RWPE1 (cell line): ENCODE measurements at regions not wholly inside any gene's neighbourhood (a gene's known extent, or its start where the extent isn't known, plus 50 kb on each side); places are given as distances from the start of the nearest gene placed in this dataset.

Experiments
- CTCF ChIA-PET: fragments of 350-600 bp; sonication (Branson Sonifier 250); formaldehyde crosslinking; extraction: SDS; loops from one replicate; lab custom pipeline; 2021; lab: Yijun Ruan, JAX
- POLR2A ChIA-PET: fragments of 400-600 bp; formaldehyde crosslinking; extraction: SDS; loops from one replicate; lab custom pipeline; 2020; ENCODE audit warnings: antibody characterized with exemption; ENCODE audit not compliant: low non-redundant PET; lab: Yijun Ruan, JAX
- DNase-seq: peaks from one replicate; pipeline ENCODE4 v3.0.0; 2012; ENCODE audit warnings: low spot score
- H3K27ac ChIP-seq: fragments of 450-650 bp; 2 replicates; pipeline ENCODE4 v1.5.1; 2017
- TF ChIP-seq, protein P1 (sequence below): fragments of 450-650 bp; conservative IDR thresholded peaks from 2 replicates; pipeline ENCODE4 v1.5.1; 2017; ENCODE audit warnings: low read depth, mild to moderate bottlenecking

DNA sequence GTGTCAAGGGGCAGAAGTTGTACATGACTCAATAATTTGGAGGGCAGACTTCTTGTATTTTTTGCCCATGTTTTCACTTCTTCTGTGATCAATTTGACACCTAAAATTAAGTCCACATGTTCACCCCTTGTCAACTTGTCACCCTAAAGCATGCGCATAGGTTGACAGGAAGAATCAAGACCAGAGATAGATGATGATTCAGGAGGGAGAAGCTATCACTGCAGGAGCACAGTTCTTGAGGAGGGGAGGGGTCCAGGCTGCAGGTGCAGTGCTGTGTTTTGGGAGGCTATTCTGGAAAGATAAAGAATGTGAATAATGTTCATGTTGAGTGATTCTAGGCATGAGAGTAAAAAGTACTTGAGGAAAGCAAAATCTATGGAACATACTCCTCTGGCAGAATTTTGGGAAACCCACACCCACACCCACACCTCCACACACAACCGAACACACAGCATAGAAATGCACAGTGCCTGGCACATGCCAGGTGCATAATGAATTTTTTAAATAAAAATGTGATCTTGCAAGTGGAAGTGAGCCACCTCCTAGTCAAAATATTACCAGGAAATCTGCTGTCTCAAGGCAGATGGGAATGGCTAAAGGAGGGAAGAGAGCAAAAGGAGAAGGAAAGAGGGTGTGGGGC is 249.2 kb upstream of the MEX3C start:
- H3K27ac ChIP-seq = no peak overlapping the region
- TF ChIP-seq, protein P1, sequence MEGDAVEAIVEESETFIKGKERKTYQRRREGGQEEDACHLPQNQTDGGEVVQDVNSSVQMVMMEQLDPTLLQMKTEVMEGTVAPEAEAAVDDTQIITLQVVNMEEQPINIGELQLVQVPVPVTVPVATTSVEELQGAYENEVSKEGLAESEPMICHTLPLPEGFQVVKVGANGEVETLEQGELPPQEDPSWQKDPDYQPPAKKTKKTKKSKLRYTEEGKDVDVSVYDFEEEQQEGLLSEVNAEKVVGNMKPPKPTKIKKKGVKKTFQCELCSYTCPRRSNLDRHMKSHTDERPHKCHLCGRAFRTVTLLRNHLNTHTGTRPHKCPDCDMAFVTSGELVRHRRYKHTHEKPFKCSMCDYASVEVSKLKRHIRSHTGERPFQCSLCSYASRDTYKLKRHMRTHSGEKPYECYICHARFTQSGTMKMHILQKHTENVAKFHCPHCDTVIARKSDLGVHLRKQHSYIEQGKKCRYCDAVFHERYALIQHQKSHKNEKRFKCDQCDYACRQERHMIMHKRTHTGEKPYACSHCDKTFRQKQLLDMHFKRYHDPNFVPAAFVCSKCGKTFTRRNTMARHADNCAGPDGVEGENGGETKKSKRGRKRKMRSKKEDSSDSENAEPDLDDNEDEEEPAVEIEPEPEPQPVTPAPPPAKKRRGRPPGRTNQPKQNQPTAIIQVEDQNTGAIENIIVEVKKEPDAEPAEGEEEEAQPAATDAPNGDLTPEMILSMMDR = no peak
- ChIA-PET POLR2A (no interaction called here), CTCF (no interaction called here)
- no peak for DNase-seq

GRCh38 chr18:51447351-51448342 is 250.2 kb upstream of the MEX3C start:
- TF ChIP-seq, protein P1 = no peak
- no peak overlapping the region for H3K27ac ChIP-seq
- DNase-seq = no peak
- ChIA-PET POLR2A (no interaction called here), CTCF (no interaction called here)

DNA sequence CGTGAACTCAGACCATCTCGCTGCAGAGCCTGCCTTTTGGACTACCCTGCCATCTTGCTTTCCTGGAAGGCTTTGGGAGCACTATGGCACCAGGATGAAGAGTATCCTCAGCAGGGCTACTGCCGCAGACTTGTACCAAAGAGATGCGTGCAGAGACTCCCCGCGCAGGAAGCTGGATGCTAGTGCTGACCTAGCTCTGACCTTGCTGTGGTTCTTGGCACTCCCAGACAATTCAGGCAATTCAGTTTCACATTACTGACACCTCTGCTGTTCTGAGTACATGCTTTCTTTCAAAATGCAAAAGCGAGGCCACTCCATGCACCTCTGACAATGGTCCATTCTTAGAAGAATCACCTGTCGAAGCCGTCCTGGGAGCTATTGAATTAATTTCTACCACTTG is 251.5 kb upstream of the MEX3C start:
- H3K27ac ChIP-seq = no peak overlapping the region
- CTCF ChIA-PET = no interaction called here
- POLR2A ChIA-PET = no interaction called here
- no peak for DNase-seq
- TF ChIP-seq, protein P1 = no peak

DNA sequence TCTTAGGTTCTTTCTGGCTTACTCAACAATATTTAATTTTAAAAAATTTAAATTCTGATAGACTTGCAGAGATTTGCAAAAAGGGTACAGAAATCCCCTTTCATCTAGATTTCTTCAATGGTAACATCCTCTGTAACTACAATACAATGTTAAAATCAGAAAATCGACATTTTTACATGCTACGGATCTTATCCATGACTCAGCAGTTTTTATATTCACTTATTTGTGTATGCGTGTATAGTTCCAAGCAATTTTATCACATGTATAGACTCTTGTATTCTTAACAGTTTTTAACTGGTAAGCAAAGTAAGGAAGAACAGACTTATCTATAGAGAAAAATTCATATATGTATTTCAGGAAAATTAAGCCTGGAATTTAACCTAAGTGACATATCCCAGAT is 256.1 kb upstream of the MEX3C start:
- TF ChIP-seq, protein P1 = no peak
- H3K27ac ChIP-seq = no peak overlapping the region
- ChIA-PET POLR2A (no interaction called here), CTCF (no interaction called here)
- DNase-seq = no peak

DNA sequence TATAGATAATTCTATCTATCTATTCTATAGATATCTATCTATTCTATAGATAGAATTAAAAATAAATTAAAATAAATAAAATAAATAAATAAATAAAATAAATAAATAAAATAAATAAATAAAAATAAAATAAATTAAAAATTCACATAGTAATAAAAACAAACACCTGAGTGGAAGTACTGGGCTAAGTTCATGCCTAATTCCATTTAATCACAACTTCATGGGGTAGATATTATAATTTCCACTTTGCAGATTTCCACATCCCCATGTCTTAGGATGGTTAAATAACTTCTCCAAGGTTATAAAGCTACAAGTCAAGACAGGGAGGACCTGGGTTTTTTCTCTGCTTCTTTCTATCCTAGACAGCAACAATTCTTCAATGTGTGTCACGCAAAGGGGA is 261.4 kb upstream of the MEX3C start:
- H3K27ac ChIP-seq = no peak overlapping the region
- no peak for DNase-seq
- CTCF ChIA-PET = no interaction called here
- POLR2A ChIA-PET = no interaction called here
- TF ChIP-seq, protein P1 = no peak

DNA sequence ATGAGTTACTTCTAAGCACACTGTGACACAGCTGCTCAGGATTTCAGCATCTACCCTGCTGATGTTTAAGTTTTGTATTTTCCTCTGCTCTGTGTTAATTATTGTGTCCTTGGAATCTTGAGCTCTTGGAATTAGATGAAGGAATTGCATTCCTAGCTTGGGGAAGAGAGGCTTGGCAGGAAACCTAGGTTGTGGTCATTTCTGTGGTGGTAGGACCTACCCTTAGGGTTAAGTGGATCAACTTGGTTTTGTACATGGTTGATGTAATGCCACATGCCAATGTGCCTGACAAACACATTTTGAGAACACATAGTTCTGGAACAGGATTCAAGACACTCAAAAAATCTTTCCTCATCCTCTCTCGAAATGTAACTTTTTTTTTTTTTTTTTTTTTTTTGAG is 264.5 kb upstream of the MEX3C start:
- DNase-seq = no peak
- POLR2A ChIA-PET = no interaction called here
- TF ChIP-seq, protein P1 = no peak
- H3K27ac ChIP-seq = no peak overlapping the region
- CTCF ChIA-PET = interaction anchor here (0.6 kb wide), 1 partner anchor 352 kb away, joined by 3 read pairs; no protein-coding TSS in a partner anchor
